ENCODE measurements at regions not wholly inside any gene's neighbourhood (a gene's known extent, or its start where the extent isn't known, plus 50 kb on each side); places are given as distances from the start of the nearest gene placed in this dataset.

DNA sequence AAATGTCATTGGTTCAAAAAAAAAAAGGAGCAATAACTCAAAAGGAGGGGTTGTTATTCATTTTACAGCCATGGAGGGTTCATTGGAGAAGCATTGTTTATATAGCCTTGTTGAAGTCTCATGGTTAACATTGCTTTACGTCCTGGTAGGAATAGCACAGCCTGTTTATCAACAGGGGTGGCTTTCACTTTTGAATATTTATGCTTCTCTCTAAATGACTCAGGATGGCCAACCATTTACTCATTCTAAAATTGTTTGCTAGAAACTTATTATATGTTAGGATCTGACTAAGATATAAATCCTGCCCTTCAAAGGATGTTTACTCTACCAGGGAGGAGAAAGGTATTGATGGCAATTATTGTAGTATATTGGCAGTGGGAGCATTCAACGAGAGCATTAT, 534.1 kb upstream of the GALNTL6 start:
- no peaks in the 10 kb centered on the region for H3K27me3 ChIP-seq
- WGBS, 2 donors, result 70 to 76% methylated on average over 2 of the region's 2 CpGs
- TF ChIP-seq CTCF (IDR thresholded peaks at IDR 0.05), result no peak
- ATAC-seq (no peak), DNase-seq (no peak)
- H3K36me3 ChIP-seq, result no peaks in the 10 kb centered on the region
- no peak overlapping the region for H3K4me3 ChIP-seq
- H3K4me1 ChIP-seq, result no peaks in the 10 kb centered on the region
- H3K27ac ChIP-seq, result no peak overlapping the region
- intact Hi-C loops (cut with DNase I), result no loop called here
- H3K9me3 ChIP-seq, result no peaks in the 10 kb centered on the region

DNA sequence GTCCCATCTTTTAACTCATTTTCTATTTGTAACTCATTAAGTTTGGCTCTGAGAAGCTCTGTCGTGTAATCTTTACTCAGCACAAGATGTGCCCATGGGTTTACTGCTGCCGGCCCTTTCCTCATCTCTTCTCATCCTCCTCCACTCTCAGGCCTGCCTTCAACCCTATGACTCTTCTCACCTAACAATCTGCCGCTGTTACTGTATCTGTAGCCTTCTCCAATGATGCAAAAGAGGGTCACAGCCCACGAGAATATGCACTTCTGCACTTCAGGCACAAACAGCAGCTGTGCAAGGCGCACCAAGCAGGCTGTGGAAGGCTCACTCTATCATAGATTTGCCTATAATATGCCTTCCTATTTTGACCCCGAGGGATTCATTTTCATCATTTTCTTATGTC, 546.5 kb upstream of the GALNTL6 start:
- no peak for TF ChIP-seq CTCF (IDR thresholded peaks at IDR 0.05)
- H3K27ac ChIP-seq, result no peak overlapping the region
- H3K36me3 ChIP-seq, result no peaks in the 10 kb centered on the region
- intact Hi-C loops (cut with DNase I), result no loop called here
- no peak overlapping the region for H3K4me3 ChIP-seq
- no peaks in the 10 kb centered on the region for H3K27me3 ChIP-seq
- ATAC-seq (no peak), DNase-seq (no peak)
- peaks cover 0 to 4% (median 0%) of the 10 kb centered on the region in 11 donors for H3K9me3 ChIP-seq
- WGBS, 2 donors, result 48 to 49% methylated on average over 6 of the region's 6 CpGs
- H3K4me1 ChIP-seq, result no peaks in the 10 kb centered on the region

GRCh38 chr4:171265190-171265818, 547.9 kb upstream of the GALNTL6 start:
- H3K36me3 ChIP-seq, result no peaks in the 10 kb centered on the region
- no peaks in the 10 kb centered on the region for H3K4me1 ChIP-seq
- H3K27me3 ChIP-seq, result no peaks in the 10 kb centered on the region
- ATAC-seq (no peak), DNase-seq (no peak)
- H3K9me3 ChIP-seq, result peaks cover 0 to 15% (median 0%) of the 10 kb centered on the region in 11 donors
- WGBS, 2 donors, result 65 to 70% methylated on average over 1 of the region's 1 CpG
- H3K27ac ChIP-seq, result no peak overlapping the region
- no peak overlapping the region for H3K4me3 ChIP-seq
- intact Hi-C loops (cut with DNase I), result no loop called here
- TF ChIP-seq CTCF (IDR thresholded peaks at IDR 0.05), result no peak

DNA sequence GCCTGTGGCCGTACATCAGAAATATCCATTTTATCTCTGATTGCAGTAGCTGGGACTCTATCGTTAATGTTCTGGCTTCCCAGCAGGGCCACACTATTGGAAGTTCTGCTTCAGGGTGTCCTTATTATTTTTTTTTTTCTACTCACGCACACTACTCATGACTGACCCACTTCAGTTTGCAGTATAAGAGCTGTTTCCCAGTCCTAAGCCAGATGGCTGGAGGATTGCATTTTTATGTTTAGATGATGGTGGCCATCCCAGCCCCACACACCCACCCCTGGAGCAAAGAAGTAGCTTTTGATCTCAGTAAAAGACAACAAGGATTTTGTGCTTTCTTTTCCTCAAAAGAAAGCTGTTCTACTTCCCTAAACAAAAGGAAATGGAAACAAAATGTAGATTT, 557.0 kb upstream of the GALNTL6 start:
- ATAC-seq, result no peak
- peaks cover 0 to 21% (median 7%) of the 10 kb centered on the region in 11 donors for H3K9me3 ChIP-seq
- no peak for TF ChIP-seq CTCF (IDR thresholded peaks at IDR 0.05)

More for the DNA sequence above, 557.0 kb upstream of the GALNTL6 start:
- intact Hi-C loops (cut with DNase I), result no loop called here
- H3K27me3 ChIP-seq, result no peaks in the 10 kb centered on the region
- no peak overlapping the region for H3K27ac ChIP-seq
- H3K36me3 ChIP-seq, result no peaks in the 10 kb centered on the region
- H3K4me3 ChIP-seq, result no peak overlapping the region
- no peaks in the 10 kb centered on the region for H3K4me1 ChIP-seq
- DNase-seq, result no peak
- WGBS, 2 donors, result 79 to 81% methylated on average over 3 of the region's 3 CpGs

Measured in heart right ventricle (tissue), 16 donors.